H4 (cell line): ENCODE measurements at regions not wholly inside any gene's neighbourhood (a gene's known extent, or its start where the extent isn't known, plus 50 kb on each side); places are given as distances from the start of the nearest gene placed in this dataset.
"Not testable (repeated sequence)": the region's sequence is repeated elsewhere in the genome, so short reads cannot be mapped to it uniquely, and the experiment has no call there.

Experiments used
- DNase-seq: peaks from one replicate; pipeline ENCODE4 v3.0.0-alpha.2; 2015; ENCODE audit warnings: low spot score

GRCh38 chr2:208685929-208686328 lies 279.3 kb downstream of the PTH2R start:
- DNase-seq = not testable (repeated sequence)

- DNase-seq = no peak
Observed at GRCh38 chr2:208686665-208687064, 280.1 kb downstream of the PTH2R start.

GRCh38 chr2:208687720-208688119 lies 281.1 kb downstream of the PTH2R start:
- not testable (repeated sequence) for DNase-seq

- no peak for DNase-seq
Observed at GRCh38 chr2:208698114-208698513, 291.5 kb downstream of the PTH2R start.

- DNase-seq = no peak
Observed at GRCh38 chr2:208708486-208708885, 301.9 kb downstream of the PTH2R start.

- no peak for DNase-seq
Observed at GRCh38 chr2:208711598-208711997, 305.0 kb downstream of the PTH2R start.

GRCh38 chr2:208713066-208713745 lies 306.6 kb downstream of the PTH2R start:
- DNase-seq = no peak

- no peak for DNase-seq
Observed at GRCh38 chr2:208718828-208719227, 312.2 kb downstream of the PTH2R start.

- DNase-seq = no peak
Observed at GRCh38 chr2:208722731-208723130, 316.1 kb downstream of the PTH2R start.

GRCh38 chr2:208725280-208725679 lies 318.7 kb downstream of the PTH2R start:
- no peak for DNase-seq

- no peak for DNase-seq
Observed at GRCh38 chr2:208726242-208726641, 319.6 kb downstream of the PTH2R start.

- DNase-seq = not testable (repeated sequence)
Observed at GRCh38 chr2:208751663-208752415, 345.2 kb downstream of the PTH2R start.

GRCh38 chr2:208757364-208757763 lies 350.8 kb downstream of the PTH2R start:
- DNase-seq = no peak

GRCh38 chr2:208773074-208773473 lies 366.5 kb downstream of the PTH2R start:
- DNase-seq = not testable (repeated sequence)

GRCh38 chr2:208781166-208781565 lies 374.6 kb downstream of the PTH2R start:
- no peak for DNase-seq

GRCh38 chr2:208782097-208782496 lies 375.5 kb downstream of the PTH2R start:
- DNase-seq = no peak

GRCh38 chr2:208783184-208783583 lies 376.6 kb downstream of the PTH2R start:
- DNase-seq = no peak

GRCh38 chr2:208784774-208785173 lies 378.2 kb downstream of the PTH2R start:
- not testable (repeated sequence) for DNase-seq

GRCh38 chr2:208791257-208791656 lies 384.7 kb downstream of the PTH2R start:
- DNase-seq = no peak

GRCh38 chr2:208792766-208793165 lies 386.2 kb downstream of the PTH2R start:
- no peak for DNase-seq

- DNase-seq = no peak
Observed at GRCh38 chr2:208793434-208793833, 386.8 kb downstream of the PTH2R start.

GRCh38 chr2:208794288-208794975 lies 387.8 kb downstream of the PTH2R start:
- DNase-seq = no peak

- DNase-seq = no peak
Observed at GRCh38 chr2:208798698-208799097, 392.1 kb downstream of the PTH2R start.
